ENCODE measurements at regions not wholly inside any gene's neighbourhood (a gene's known extent, or its start where the extent isn't known, plus 50 kb on each side); places are given as distances from the start of the nearest gene placed in this dataset.

DNA sequence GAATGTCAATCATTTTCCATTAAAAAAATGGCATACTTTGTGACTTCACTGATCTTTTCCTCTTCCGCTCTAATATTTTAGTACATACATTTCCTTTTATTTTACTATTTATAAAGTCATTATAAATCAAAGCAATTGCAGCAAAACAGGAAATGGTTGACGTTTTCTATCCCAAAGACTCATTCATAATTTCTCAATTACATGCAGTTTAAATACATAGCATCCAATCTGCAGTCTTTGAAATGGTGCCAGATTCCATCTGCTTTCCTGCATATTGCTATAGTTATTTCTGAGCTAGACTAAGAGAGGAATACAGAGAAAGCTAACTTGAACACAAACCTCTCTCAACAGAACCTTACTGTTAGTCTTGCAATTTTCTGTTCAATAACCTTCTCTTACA is 179.8 kb downstream of the ZPLD1 start:
- no peaks in the 10 kb centered on the region for H3K27me3 Mint-ChIP-seq (ENCODE audit: unreplicated experiment)
- no peak for DNase-seq (ENCODE audit: extremely low spot score, unreplicated experiment)
- TF ChIP-seq, protein P1, sequence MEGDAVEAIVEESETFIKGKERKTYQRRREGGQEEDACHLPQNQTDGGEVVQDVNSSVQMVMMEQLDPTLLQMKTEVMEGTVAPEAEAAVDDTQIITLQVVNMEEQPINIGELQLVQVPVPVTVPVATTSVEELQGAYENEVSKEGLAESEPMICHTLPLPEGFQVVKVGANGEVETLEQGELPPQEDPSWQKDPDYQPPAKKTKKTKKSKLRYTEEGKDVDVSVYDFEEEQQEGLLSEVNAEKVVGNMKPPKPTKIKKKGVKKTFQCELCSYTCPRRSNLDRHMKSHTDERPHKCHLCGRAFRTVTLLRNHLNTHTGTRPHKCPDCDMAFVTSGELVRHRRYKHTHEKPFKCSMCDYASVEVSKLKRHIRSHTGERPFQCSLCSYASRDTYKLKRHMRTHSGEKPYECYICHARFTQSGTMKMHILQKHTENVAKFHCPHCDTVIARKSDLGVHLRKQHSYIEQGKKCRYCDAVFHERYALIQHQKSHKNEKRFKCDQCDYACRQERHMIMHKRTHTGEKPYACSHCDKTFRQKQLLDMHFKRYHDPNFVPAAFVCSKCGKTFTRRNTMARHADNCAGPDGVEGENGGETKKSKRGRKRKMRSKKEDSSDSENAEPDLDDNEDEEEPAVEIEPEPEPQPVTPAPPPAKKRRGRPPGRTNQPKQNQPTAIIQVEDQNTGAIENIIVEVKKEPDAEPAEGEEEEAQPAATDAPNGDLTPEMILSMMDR (IDR thresholded peaks at IDR 0.05) = no peak
- H3K4me3 Mint-ChIP-seq (ENCODE audit: unreplicated experiment) = no peak overlapping the region
- no peaks in the 10 kb centered on the region for H3K4me1 Mint-ChIP-seq (ENCODE audit: unreplicated experiment)
- H3K27ac Mint-ChIP-seq (ENCODE audit: unreplicated experiment) = no peak overlapping the region
- H3K9me3 Mint-ChIP-seq (ENCODE audit: unreplicated experiment) = no peaks in the 10 kb centered on the region
- H3K36me3 Mint-ChIP-seq (ENCODE audit: unreplicated experiment) = no peaks in the 10 kb centered on the region

DNA sequence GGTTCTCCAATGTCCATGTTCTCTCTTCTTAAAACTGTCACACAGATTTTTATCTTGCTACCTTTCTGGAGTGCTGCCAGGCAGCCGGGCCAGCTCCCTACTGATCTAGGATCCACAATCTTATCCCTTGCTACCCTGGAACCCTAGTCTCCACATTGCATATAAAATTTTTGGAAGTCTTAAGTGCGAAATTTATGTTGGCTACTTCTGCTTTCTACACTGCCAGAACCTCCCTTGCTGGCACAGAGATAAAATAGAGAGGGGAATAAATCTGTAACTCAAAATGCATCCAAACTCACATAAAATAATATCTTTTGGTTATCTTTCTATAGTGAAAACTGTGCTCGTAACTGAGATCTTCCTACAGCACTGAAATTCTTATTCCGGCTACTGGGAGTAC is 182.6 kb downstream of the ZPLD1 start:
- no peaks in the 10 kb centered on the region for H3K27me3 Mint-ChIP-seq (ENCODE audit: unreplicated experiment)
- TF ChIP-seq, protein P1 (IDR thresholded peaks at IDR 0.05) = no peak
- no peak overlapping the region for H3K27ac Mint-ChIP-seq (ENCODE audit: unreplicated experiment)
- no peaks in the 10 kb centered on the region for H3K9me3 Mint-ChIP-seq (ENCODE audit: unreplicated experiment)
- no peaks in the 10 kb centered on the region for H3K36me3 Mint-ChIP-seq (ENCODE audit: unreplicated experiment)
- no peak for DNase-seq (ENCODE audit: extremely low spot score, unreplicated experiment)
- no peaks in the 10 kb centered on the region for H3K4me1 Mint-ChIP-seq (ENCODE audit: unreplicated experiment)
- no peak overlapping the region for H3K4me3 Mint-ChIP-seq (ENCODE audit: unreplicated experiment)

DNA sequence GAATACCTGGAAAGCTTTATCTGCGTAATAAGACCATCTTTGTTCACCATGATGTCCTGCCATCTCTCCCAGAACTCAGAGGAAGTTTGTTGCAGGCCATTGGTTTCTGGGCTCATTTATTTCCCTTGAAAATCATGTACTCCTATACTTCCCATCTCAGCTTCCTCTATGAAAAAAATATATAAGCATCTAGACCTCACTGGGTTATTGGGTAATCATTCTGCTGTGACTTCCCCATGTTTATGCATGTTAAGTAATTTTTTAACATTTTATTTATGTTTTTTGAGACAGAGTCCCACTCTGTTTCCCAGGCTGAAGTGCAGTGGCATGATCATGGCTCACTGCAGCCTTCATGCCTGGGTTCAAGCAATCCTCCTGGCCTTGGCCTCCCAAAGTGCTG is 184.5 kb downstream of the ZPLD1 start:
- no peak overlapping the region for H3K4me3 Mint-ChIP-seq (ENCODE audit: unreplicated experiment)
- no peaks in the 10 kb centered on the region for H3K36me3 Mint-ChIP-seq (ENCODE audit: unreplicated experiment)
- no peaks in the 10 kb centered on the region for H3K9me3 Mint-ChIP-seq (ENCODE audit: unreplicated experiment)
- no peak overlapping the region for H3K27ac Mint-ChIP-seq (ENCODE audit: unreplicated experiment)
- DNase-seq (ENCODE audit: extremely low spot score, unreplicated experiment) = no peak
- no peaks in the 10 kb centered on the region for H3K4me1 Mint-ChIP-seq (ENCODE audit: unreplicated experiment)
- TF ChIP-seq, protein P1 (IDR thresholded peaks at IDR 0.05) = no peak
- H3K27me3 Mint-ChIP-seq (ENCODE audit: unreplicated experiment) = no peaks in the 10 kb centered on the region

DNA sequence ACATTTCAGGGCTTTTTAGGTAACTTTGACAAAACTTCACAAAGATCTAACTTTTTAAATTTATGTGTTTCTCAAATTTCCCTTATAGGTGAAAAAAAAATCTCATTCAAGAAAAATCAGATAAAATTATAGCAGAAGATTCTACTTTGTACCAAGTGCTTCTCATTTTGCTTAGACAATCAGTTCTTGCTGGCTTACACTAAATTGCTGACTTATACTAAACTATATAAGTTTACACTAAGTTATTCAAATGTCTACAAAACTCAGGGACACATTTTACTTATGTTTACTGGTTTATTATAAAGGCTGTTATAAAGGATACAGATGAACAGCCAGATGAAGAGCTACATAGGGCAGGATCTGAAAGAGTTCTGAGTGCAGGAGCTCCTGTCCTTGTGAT is 195.1 kb downstream of the ZPLD1 start:
- Mint-ChIP-seq H3K9me3 (ENCODE audit: unreplicated experiment) (peaks cover 9% of the 10 kb centered on the region), H3K36me3 (ENCODE audit: unreplicated experiment) (no peaks in the 10 kb centered on the region), H3K4me1 (ENCODE audit: unreplicated experiment) (no peaks in the 10 kb centered on the region)

DNA sequence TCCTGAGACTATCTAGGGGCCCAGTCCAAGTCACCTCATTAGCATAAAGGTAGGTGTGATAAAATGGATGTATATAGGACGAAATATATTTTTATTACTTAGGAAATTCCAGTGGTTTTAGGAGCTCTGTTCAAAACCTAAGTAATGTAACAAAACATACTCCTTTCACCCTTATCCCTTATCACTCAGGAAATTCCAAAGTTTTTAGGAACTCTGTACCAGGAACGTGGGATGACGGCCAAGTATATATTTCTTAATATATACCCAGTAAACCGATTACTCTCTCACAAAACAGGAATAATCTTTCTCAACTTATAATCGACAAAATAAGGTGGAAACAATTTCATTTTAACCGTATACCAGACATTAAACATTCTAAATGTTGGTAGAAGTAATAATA is 195.7 kb downstream of the ZPLD1 start:
- Mint-ChIP-seq H3K4me3 (ENCODE audit: unreplicated experiment) (no peak overlapping the region), H3K36me3 (ENCODE audit: unreplicated experiment) (no peaks in the 10 kb centered on the region), H3K27me3 (ENCODE audit: unreplicated experiment) (no peaks in the 10 kb centered on the region), H3K4me1 (ENCODE audit: unreplicated experiment) (no peaks in the 10 kb centered on the region), H3K27ac (ENCODE audit: unreplicated experiment) (no peak overlapping the region), H3K9me3 (ENCODE audit: unreplicated experiment) (peaks cover 9% of the 10 kb centered on the region)
- TF ChIP-seq, protein P1 (IDR thresholded peaks at IDR 0.05) = no peak
- no peak for DNase-seq (ENCODE audit: extremely low spot score, unreplicated experiment)

More for the DNA sequence above, 195.1 kb downstream of the ZPLD1 start:
- Mint-ChIP-seq H3K4me3 (ENCODE audit: unreplicated experiment) (no peak overlapping the region), H3K27ac (ENCODE audit: unreplicated experiment) (no peak overlapping the region), H3K27me3 (ENCODE audit: unreplicated experiment) (no peaks in the 10 kb centered on the region)
- TF ChIP-seq, protein P1 (IDR thresholded peaks at IDR 0.05) = no peak
- no peak for DNase-seq (ENCODE audit: extremely low spot score, unreplicated experiment)
